ENCODE measurements at regions not wholly inside any gene's neighbourhood (a gene's known extent, or its start where the extent isn't known, plus 50 kb on each side); places are given as distances from the start of the nearest gene placed in this dataset.
"Not testable (repeated sequence)": the region's sequence is repeated elsewhere in the genome, so short reads cannot be mapped to it uniquely, and the experiment has no call there.

DNA sequence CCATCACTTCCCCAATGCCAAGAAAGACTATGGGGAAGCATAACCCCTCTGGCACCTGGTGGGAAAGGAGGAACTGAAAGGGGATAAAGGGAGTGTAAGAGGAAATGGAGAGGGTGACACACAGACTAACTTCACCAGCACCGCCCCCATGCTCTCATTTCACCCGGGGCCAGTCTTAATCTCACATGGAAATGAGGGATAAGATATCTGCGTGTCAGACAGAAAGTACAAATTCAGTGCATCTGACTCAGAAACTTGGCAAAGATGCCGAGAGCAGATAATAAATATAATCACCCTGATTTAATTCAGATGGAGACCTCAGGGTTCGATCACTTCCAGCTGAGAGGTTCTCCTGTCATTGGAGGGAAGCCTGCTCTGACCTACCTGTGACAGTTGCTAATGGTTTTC lies 191.6 kb downstream of the DUSP6 start:
- peak in 1 of 2 donors; percentile 80 for DNase-seq (ENCODE audit: low read depth in 2 of 2)

DNA sequence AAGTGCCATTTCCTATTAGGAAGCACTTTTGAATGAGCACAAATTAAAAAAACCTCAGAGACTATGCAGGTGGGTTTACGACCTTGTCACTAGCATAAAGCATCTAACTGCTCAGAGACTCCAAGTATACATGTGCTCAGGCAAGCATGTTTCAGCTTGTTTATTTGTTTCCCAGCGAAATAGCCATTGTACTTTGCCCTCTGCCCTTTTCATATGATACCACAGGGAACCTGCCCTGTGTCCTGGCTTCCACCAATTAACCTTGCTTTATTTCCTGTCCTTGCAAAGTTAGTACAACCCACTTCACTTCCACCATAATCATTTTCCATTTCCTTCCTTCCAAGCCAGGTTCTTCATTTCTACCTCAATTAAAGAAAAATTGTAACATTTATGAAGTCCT lies 194.9 kb downstream of the DUSP6 start:
- no peak for DNase-seq (ENCODE audit: low read depth in 2 of 2)

DNA sequence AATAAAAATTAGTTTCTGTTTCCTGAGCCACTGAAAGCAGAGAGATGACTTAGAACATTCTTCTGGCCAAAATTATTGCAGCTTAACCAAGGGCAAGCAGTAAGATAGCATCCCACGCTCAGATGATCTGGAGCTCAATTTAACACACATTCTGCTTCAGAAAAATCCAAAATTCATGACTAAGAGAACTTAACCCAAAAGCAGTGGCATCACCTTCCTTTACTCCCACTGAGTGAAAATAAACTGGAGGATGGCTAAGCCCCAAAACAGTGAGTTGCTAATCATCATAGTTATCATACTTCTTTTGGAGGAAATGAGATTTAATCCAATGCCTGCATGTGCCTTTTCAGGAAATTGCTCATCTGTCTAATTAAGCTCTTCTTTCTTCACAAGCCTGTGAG lies 195.4 kb downstream of the DUSP6 start:
- peak in 1 of 2 donors; percentile 59 for DNase-seq (ENCODE audit: low read depth in 2 of 2)

DNA sequence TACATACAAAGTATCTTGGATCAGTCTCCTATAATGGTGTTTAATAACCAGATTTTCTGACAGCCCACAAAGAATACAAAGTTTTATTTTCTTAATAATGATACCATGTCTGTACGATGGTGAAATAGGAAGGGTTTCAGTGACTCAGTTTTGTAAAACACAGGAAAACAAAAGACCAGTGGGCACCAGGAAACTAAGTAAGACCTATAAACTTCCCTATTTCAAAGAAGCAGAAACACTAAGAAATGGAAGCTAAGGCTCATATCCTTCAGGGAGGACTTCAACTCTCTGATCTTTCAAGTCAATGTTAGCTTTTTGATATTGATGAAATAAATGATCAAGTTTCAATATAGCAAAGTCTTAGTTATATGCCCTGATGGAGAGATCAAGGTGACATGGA lies 196.0 kb downstream of the DUSP6 start:
- peak in 1 of 2 donors; percentile 70 for DNase-seq (ENCODE audit: low read depth in 2 of 2)

DNA sequence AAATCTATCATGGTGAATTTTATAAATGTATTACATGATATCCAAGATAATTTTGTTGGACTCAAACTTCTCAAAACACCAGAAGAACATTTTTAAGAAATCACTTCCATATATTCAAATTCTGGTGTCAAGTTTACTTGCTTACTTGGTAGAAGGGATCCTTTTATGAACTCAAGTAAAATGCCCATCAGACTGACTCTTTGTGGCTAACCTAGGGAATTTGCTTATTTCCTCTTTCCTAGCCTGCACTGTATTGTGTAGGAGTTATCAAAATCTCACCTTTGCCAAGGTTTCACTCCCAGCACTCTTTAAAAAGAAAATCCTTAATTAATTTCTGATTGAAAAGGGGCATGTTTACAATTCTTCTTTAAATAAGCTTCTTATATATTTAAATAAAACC lies 196.5 kb downstream of the DUSP6 start:
- no peak for DNase-seq (ENCODE audit: low read depth in 2 of 2)

DNA sequence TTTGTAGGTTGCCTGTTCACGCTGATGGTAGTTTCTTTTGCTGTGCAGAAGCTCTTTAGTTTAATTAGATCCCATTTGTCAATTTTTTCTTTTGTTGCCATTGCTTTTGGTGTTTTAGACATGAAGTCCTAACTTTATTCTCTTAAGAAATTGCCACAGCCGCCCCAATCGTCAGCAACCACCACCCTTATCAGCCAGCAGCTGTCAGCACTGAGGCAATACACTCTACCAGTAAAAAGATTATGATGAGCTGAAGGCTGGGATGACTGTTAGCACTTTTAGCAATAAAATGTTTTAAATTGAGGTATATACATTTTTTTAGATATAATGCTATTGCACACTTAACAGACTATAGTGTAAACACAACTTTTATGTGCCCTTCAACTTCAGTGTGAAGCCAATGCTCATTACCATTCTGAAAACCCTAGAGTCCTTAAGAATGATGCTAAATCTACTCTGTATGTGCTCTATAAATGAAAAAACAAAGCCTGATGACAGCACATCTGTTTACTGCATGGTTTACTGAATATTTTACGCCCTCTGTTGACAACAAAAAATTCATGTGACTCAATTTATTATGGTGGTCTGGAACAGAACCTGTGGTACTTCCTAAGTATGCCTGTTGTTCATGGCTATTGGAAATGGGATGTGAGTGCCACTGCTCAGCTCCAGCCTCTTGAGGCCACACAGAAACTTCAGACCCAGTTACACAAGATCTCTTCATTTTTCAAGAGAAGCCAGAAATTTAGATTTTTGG lies 197.4 kb downstream of the DUSP6 start:
- no peak for DNase-seq (ENCODE audit: low read depth in 2 of 2)

- DNase-seq (ENCODE audit: low read depth in 2 of 2) = no peak
These were observed 199.0 kb downstream of the DUSP6 start for GRCh38 chr12:89153341-89153740.

- no peak for DNase-seq (ENCODE audit: low read depth in 2 of 2)
These were observed 200.8 kb downstream of the DUSP6 start for GRCh38 chr12:89151536-89151935.

GRCh38 chr12:89150789-89151188 lies 201.5 kb downstream of the DUSP6 start:
- DNase-seq (ENCODE audit: low read depth in 2 of 2) = not testable (repeated sequence)

DNA sequence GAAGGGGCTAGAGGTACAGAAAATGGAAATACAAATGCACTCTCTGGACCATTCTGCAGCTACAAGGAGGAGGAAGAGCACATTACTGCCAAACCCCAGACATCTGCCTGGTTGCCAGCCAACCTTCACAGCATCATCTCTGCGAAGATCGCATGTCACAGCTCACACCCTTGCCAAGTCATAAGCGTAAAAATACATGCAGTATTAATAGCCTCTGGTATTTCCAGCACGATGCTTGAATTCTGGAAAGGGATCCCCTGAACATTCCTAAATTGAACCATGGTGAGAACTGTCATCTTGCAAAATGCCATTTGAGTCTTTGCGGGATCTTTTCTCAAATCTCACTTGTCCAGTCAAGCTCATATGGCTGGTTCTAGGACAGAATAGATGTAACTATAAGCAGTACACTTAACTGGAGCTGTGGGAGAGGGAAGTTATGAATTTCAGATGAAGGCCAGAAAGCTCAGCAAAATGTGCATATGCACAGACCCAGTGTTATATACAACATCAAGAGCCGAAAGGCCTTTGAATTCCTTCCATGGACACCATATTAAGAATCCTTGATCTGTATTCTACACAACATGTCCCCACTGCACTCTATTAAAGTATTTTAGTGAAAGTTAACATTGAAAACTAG lies 211.6 kb downstream of the DUSP6 start:
- no peak for DNase-seq (ENCODE audit: low read depth in 2 of 2)

DNA sequence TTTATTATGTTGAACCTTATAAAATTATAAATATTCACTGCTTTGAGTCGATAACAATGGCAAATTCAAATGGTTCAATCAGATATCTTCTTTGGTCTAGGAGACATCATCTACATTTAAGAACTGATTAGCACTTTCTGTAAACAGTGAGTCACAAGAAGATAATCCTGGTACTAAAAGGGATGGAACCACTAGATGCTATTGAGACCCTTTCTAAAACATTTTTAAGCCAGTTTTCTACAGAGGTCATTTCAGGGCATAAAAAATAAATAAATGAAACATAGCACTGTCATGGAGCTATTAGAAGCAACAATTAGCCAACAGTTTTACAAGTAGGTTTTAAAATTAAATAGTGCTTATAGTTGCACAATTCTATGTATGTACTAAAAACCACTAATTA lies 212.2 kb downstream of the DUSP6 start:
- no peak for DNase-seq (ENCODE audit: low read depth in 2 of 2)

GRCh38 chr12:89139390-89139789 lies 212.9 kb downstream of the DUSP6 start:
- no peak for DNase-seq (ENCODE audit: low read depth in 2 of 2)

GRCh38 chr12:89138048-89138852 lies 214.1 kb downstream of the DUSP6 start:
- DNase-seq (ENCODE audit: low read depth in 2 of 2) = no peak

DNA sequence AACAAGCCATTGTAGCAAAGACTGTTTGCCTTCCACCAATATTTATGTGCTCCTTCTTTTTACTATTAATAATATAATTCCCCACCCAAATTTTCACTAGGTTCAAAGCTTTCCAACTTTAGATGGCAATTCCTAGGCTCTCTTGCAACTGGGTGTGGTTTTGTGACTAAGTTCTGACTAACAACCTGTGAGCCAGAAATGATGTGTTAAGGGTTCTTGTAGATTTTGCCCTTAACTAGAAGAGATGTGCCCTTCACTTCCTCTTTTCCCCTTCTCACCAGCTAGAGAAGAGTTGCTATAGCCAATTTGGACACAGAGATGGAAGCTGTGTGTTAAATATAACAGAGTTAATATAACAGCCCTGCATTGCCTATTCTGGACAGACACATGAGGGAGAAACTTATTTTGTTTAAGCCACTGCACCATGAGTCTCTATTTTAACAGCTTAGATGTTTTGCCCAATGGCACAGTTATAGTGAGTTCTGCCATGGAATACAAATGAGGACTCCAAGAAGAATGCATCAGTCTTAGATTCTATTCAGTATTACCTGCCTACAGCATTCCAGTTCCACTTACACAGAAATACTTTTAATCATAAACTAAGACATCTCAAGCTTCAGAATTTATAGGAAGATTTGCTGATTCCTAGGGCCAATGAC lies 216.2 kb downstream of the DUSP6 start:
- peak in 1 of 2 donors; percentile 30 for DNase-seq (ENCODE audit: low read depth in 2 of 2)

DNA sequence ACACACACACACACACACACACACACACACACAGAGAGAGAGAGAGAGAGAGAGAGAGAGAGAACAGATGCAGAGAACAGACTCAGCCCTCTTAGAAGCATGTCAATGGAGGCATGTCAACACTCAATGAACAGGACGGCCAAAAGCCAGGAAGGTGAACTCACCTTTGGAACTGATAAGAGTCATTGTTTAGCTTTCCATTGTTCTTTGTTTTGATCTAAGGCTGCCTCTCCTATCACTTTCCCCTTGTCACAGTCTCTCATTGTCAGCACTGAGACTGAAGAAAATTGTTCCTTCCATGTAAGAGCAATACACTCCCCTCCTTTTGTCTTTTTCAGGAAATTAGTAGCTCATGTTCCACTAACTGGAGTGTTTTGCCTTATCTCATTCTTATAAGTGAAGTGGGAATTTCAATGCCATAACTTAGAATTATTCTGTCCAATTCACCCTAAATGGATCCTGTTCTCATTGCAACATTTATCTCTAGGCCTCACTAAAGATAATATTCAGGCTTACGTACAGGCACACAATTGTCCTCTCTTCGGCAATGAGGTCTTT lies 218.0 kb downstream of the DUSP6 start:
- DNase-seq (ENCODE audit: low read depth in 2 of 2) = peak; percentile 74 to 96

- DNase-seq (ENCODE audit: low read depth in 2 of 2) = no peak
These were observed 223.0 kb downstream of the DUSP6 start for GRCh38 chr12:89129167-89129870.

GRCh38 chr12:89126712-89127111 lies 225.6 kb downstream of the DUSP6 start:
- no peak for DNase-seq (ENCODE audit: low read depth in 2 of 2)

DNA sequence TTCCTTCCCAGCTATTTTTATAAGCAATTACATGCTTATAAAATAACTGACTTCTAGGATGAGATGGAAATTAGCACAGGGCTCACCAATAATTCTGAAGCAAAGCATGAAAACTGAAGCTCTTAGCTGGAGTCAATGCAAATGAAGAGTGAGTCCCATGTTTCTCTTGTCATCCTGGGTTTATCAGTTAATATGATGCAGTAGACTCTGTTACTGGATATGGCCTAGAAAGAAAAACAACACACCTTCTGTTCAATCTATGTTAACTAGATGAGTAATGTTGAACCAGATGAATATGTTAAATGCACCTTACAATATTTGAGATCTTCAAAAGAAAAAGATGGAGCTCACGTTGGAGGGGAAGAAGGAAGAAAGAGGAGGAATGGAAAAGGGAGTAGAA lies 229.4 kb downstream of the DUSP6 start:
- DNase-seq (ENCODE audit: low read depth in 2 of 2) = no peak

GRCh38 chr12:89117448-89118034 lies 234.8 kb downstream of the DUSP6 start:
- peak; percentile 30 to 70 for DNase-seq (ENCODE audit: low read depth in 2 of 2)

- DNase-seq (ENCODE audit: low read depth in 2 of 2) = no peak
These were observed 240.3 kb downstream of the DUSP6 start for GRCh38 chr12:89111964-89112363.

- no peak for DNase-seq (ENCODE audit: low read depth in 2 of 2)
These were observed 244.0 kb downstream of the DUSP6 start for GRCh38 chr12:89108265-89108664.
